ENCODE measurements at regions not wholly inside any gene's neighbourhood (a gene's known extent, or its start where the extent isn't known, plus 50 kb on each side); places are given as distances from the start of the nearest gene placed in this dataset.
"Not testable (repeated sequence)": the region's sequence is repeated elsewhere in the genome, so short reads cannot be mapped to it uniquely, and the experiment has no call there.

DNA sequence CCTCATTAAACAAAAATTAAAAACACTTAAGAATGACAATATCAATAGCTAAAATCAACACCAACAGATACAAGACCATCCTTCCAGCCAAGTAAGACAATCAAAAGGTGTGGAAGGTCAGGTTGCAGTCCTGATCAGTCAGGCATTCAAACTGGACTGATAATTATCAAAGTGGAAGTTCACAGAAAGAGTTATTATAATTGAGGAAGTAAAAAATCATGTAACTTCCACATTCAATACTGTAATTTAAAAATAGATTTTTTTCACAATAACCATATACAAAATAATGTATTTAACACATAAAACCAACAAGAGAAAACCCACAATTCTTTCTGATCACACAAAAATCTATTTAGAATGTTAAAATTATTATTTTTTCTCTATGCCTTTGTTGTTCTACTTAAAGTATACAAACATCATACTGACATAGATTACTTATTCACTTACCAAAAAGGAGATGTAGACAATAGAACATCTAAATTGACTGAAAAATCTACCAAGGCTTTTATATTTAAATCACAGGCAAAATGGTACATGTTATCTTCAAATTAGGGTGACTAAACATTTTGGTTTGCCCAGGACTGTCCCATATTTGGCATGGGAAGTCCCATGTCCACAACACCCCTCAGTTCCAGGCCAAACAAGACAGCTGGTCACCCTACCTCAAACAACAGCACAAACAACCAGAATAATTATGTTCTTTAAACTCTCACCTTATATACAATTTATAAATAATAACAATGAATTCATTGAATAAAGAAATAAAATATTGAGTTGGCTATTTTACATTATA, 142.5 kb upstream of the SLC24A2 start:
- no peak for DNase-seq

DNA sequence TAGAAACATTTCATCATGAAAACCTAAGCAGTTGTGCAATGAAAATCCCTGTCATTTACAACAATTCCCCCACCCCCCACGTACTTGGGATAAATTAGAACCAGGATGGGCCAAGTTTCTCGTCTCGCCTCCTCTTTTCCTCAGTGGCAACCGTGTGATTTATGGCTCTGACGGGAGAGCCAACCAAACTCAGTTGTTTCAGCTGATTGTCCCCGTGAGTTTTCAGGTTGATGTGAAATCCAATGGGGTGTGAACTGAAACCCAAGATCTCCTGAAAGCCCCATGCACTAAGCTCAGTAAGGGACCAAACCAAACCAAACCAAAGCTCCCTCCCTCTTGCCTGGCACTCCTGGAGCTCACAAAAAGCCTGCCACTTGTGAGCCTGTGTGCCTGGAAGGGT, 138.7 kb upstream of the SLC24A2 start:
- no peak for DNase-seq

DNA sequence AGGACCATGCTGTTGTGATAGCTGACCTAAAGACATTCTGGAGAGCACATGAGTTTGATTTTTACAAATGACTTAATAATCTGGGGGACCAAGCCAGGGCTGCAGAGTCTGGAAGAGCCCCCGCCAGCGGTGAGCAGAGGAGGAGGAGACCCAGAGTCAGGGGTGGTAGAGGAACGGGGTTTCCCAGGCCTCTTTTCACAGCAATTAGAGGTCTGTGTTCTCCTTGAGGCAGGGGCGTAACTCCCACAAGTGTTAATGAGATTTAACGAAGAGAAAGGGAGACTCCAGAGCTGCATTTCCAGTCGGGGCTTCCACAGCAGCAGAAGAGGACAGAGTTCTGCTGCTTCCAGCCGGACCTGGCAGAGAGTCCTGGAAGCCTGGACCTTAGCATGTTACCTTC, 137.9 kb upstream of the SLC24A2 start:
- no peak for DNase-seq

- peak; percentile 84 for DNase-seq
Observed at GRCh38 chr9:19925674-19926503, 137.1 kb upstream of the SLC24A2 start.

DNA sequence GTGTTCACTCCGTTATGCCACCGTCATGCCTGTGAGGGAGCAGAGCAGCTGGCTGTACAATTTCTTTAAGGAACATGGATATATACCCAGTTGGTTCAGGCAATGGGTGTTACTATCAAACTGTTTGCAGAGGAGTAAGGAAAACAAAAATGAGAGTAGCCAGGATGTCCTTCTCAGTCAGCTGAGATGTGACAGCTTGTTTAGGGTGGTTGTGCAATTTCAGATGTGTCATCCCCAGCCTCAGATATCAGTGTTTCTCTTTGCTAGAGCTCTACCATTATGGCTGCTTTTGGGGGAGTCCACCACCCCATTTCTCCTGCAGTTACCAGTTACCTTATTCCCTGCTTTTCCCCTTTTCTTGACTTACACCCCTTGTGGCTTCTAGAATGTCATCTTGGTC, 135.2 kb upstream of the SLC24A2 start:
- DNase-seq, result no peak

DNA sequence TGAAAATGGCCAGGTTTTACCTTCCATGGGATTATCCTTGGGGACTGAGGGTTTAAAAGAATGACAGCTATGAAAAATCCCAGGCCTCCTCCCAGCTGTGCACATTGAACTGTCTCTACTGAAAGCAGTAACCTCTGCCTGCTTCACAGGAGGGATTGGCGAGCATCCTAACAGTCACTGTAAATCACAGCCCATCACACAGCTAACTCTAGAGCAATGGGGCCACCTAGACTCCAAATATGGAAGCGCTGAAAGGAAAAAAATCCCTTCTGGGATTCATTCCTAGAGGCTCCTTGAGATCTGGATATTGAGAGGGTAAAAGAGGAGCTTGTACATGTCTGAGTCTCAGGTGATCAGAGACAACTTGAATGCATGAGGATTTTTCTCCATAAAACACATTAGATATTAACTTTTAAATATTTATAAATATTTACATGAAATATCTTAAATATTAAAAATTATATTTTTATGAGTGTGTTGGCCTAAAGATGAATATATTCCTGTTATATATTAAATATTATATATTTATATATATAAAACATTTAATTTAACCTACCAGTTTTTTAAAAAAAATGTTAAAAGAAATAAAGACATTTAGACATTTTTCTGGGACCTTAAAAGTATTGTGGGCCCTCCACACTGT, 133.8 kb upstream of the SLC24A2 start:
- no peak for DNase-seq

GRCh38 chr9:19920401-19920800, 131.6 kb upstream of the SLC24A2 start:
- no peak for DNase-seq

GRCh38 chr9:19918630-19919029, 129.8 kb upstream of the SLC24A2 start:
- no peak for DNase-seq

DNA sequence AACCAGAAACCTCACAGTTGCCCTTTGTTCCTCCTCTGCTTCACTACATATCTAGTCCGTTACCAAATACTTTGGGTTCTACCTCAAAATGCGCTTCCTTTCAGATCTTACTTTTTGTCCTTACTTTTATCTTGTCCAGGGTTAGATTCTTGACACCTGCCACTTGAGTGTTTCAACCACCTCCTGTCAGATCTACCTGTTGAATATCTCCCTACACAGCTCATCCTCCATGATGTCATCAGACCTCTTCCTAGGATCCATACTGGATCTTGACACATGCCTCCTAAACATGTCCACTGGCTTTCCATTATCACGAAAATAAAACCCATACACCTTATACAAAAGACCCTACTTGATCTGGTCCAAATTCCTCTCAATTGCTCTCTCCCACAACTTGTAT, 125.2 kb upstream of the SLC24A2 start:
- DNase-seq, result no peak

GRCh38 chr9:19913151-19913550, 124.3 kb upstream of the SLC24A2 start:
- DNase-seq, result no peak

GRCh38 chr9:19903076-19903475, 114.2 kb upstream of the SLC24A2 start:
- no peak for DNase-seq

DNA sequence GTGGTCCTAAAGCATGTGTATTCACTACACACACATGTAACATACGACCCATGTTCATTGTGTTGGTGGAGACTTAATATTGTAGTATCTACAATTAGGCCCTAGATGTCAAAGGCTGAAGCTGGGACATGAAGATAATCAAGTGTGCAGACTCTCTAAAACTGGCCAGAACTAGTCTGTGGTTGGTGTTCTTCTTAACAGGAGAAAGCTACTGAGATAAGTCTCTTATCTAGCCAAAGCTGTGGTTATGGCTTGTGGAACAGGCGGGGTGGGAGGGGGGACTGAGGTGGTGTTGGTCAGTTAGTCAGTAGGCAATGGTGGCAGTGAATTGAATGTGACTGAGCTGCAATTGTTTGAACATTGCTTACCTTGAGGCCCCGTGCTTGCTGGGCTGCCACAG, 112.7 kb upstream of the SLC24A2 start:
- DNase-seq, result no peak

DNA sequence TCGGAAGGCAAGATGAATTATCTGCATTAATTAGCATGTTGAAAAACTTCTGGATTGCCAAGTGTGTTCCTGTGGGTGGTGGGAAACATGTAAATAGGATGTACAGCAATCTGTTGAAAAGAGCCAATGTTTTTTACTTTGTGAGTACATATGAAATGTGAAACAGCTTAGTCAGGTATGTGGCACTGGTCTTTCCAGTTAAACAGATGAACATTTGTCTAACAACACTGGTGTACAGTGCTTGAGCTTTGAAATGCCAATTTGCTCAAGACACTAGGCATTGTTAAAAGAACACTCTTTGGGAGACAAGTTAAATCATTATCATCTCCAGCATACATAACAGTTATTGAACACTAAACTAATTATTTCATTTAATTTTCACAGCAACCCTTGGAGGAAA, 107.3 kb upstream of the SLC24A2 start:
- DNase-seq, result no peak

DNA sequence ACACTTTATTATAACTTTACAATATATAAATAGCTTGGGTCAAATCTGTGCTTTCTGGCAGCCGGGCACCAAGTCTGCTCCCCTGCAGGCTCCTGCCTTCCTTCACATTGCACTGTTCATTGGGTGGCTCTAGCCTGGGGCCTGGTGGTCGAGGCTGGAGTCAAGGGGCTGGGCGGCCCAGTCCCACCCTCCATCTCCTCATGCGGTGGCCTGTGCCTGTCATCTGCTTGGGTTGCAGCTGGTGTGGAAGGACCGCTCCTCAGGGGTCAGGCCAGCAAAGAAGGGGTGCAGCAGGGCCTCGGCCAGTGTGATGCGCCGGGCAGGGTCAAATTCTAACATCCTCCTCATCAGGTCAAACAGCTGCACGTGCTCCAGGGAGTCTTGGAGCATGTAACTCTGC, 106.7 kb upstream of the SLC24A2 start:
- DNase-seq, result not testable (repeated sequence)

- no peak for DNase-seq
Observed at GRCh38 chr9:19895006-19895405, 106.2 kb upstream of the SLC24A2 start.

DNA sequence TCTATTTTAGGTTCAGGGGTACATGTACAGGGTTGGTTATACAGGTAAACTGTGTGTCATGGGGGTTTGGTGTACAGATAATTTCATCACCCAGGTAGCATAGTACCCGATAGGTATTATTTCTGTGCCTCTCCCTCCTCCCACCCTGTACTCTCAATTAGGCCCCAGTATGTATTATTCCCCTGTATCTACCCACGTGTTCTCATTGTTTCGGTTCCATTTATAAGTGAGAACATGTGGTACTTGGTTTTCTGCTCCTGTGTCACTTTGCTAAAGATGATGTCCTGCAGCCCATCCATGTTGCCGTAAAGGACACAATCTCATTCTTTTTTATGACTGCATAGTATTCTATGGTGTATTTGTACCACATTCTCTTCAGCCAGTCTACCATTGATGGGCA, 96.8 kb upstream of the SLC24A2 start:
- no peak for DNase-seq

DNA sequence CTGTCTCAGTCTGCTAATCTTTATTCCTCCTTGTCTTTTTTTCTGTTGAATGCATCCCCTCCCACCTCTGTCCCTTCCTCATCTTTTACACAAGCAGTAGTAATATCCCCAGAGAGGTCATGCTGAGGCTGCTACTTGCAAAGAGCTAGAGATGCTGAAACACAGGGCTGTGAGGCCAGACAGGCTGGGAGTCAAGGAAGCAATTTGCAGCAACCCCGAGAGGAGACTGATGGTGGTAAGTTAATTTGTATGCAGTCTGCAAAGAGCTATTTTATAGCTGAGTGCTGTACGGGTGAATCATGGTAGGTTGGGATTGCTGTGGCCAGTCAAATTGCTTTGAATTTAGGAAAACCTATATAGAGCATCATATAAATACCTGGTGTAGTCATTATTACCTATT, 90.2 kb upstream of the SLC24A2 start:
- no peak for DNase-seq

DNA sequence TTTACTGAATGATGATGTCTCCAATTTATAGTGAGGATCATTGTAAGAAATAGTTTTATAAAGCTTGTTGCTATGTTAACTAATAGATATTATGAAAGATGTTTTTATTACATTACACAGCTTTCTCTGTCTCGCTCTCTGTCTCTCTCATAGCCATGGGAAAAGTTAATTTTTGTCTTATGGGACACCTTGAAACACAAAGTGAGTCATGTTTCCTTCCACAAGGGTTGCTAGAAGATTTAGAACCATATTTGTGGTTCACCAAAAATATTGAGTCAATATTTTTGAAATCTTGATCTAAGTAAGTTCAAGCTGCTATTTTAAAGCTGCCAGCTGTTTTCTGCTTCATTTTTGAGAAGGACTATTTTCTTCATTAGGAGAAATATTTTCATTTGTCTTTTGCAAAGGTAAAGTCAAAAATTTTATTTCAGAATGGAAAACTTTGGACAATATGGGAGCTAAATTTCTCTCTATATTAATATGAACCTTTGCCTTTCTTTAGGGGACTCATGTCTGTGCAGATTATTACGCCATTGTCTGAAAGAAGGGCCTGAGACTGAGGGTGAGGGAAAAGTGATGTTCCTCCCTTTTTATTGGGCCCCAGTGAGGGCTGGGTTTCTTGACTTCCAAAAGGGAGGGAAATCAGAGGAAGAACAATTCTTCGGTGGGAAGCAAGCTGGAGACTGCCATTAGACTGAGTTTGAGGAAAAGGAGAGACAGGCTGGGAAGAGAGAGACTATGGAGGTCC, 87.9 kb upstream of the SLC24A2 start:
- no peak for DNase-seq

GRCh38 chr9:19875291-19875920, 86.6 kb upstream of the SLC24A2 start:
- DNase-seq, result no peak

- not testable (repeated sequence) for DNase-seq
Observed at GRCh38 chr9:19873188-19873587, 84.4 kb upstream of the SLC24A2 start.

GRCh38 chr9:19870988-19871387, 82.2 kb upstream of the SLC24A2 start:
- DNase-seq, result no peak

DNA sequence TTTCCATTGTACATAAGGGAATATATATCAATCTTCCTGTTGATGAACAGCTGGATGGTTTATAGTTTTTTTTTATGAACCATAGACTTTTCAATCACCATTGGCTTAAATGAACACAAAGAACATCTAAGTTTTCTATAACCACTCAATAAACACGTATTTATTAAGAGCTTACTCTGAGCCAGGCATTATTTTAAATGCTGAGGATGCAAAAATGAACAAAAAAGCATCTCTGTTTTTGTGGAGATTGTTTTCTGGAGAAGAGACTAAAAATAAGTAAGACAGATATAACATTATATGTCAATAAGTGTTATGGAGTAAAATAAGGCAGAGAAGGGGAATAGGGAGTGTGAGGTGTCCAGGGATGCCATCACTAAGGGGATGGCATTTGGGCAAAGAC, 52.1 kb upstream of the SLC24A2 start:
- DNase-seq, result no peak

All from activated CD4-positive, alpha-beta T cell treated with anti-CD3 and anti-CD28 coated beads for 48 hours (primary cell).